K562 (cell line): ENCODE measurements at regions not wholly inside any gene's neighbourhood (a gene's known extent, or its start where the extent isn't known, plus 50 kb on each side); places are given as distances from the start of the nearest gene placed in this dataset.

ENCODE experiments used
- ATAC-seq: fragments of 200-7000 bp; cut with Tn5 transposase; 3 replicates; pipeline ENCODE4 v1.9.1; 2020; ENCODE audit warnings: moderate library complexity
- BruUV-seq: library from RNA; stranded (reverse); fragments of 400-500 nt; replicated peaks from 2 replicates; lab custom pipeline; 2021; lab: Mats Ljungman, UMichigan
- CTCF ChIA-PET: fragments of 300-600 bp; formaldehyde crosslinking; extraction: SDS; loops from one replicate; lab custom pipeline; 2021; ENCODE audit warnings: low intra/inter-chr PET ratio; lab: Yijun Ruan, JAX
- POLR2A ChIA-PET: fragments of 300-600, 350-650 bp; sonication (Branson Sonifier 250); formaldehyde crosslinking; extraction: SDS; loops from one replicate; lab custom pipeline; 2021; ENCODE audit warnings: antibody characterized with exemption, inconsistent platforms; lab: Yijun Ruan, JAX
- DNase-seq, 4 experiments: peaks; one replicate each; pipeline versions ENCODE4 v3.0.0 to v3.0.0-alpha.2; 2011 to 2018; ENCODE audit warnings: low spot score in 3 of 4, mixed read lengths in 3 of 4; ENCODE audit errors: extremely low read depth in 1 of 4
- FAIRE-seq: peaks from 2 replicates; lab custom pipeline; 2011; peaks lifted over from hg19 to GRCh38; lab: Jason Lieb, UNC
- H2AFZ ChIP-seq: 2 replicates; pipeline ENCODE4 v1.6.0; 2011; ENCODE audit warnings: low read depth, low read length, control low read depth, inconsistent platforms
- H3K27ac ChIP-seq: fragments of 200-600 bp; 3 replicates; pipeline ENCODE4 v1.8.0; 2011; ENCODE audit warnings: low read depth, mild to moderate bottlenecking, control low read depth, inconsistent platforms, low read length, moderate library complexity, mixed read lengths; ENCODE audit errors: extremely low read depth
- H3K27me3 ChIP-seq, 2 experiments: fragments of 300-600 bp in 1 of 2; 2 replicates in 1 of 2; 3 replicates in 1 of 2; pipeline versions ENCODE4 v1.6.0 to v1.8.0; 2011; ENCODE audit warnings: inconsistent platforms in 2 of 2, low read length in 2 of 2, mild to moderate bottlenecking in 1 of 2, mixed read lengths in 1 of 2, moderate library complexity in 1 of 2; ENCODE audit not compliant: control insufficient read depth in 2 of 2, insufficient read depth in 2 of 2
- H3K36me3 ChIP-seq: fragments of 300-600 bp; 3 replicates; pipeline ENCODE4 v1.8.0; 2011; ENCODE audit warnings: mild to moderate bottlenecking, low read length, inconsistent platforms; ENCODE audit not compliant: control insufficient read depth, insufficient read depth
- H3K4me1 ChIP-seq, 2 experiments: fragments of 200-600 bp in 1 of 2; replicated peaks in 1 of 2; 2 replicates in 1 of 2; 3 replicates in 1 of 2; pipeline versions ENCODE4 v1.5.1 to v1.8.0; 2011; ENCODE audit warnings: inconsistent platforms in 2 of 2, low read length in 2 of 2, mild to moderate bottlenecking in 1 of 2, mixed read lengths in 1 of 2, moderate library complexity in 1 of 2; ENCODE audit not compliant: control insufficient read depth in 2 of 2, insufficient read depth in 2 of 2
- H3K4me2 ChIP-seq: 2 replicates; pipeline ENCODE4 v1.6.1; 2011; ENCODE audit warnings: low read length, control low read depth, inconsistent platforms, mixed read lengths; ENCODE audit not compliant: insufficient read depth
- H3K4me3 ChIP-seq: fragments of 200-600 bp; sonication (generic), shearing (Covaris generic); 2 replicates; pipeline ENCODE4 v1.5.1; 2016; ENCODE audit warnings: control low read depth, inconsistent platforms
- H3K79me2 ChIP-seq: fragments of 200-600 bp; 3 replicates; pipeline ENCODE4 v1.8.0; 2011; ENCODE audit warnings: low read length, inconsistent platforms; ENCODE audit not compliant: control insufficient read depth, insufficient read depth
- H3K9ac ChIP-seq, 2 experiments: 2 replicates each; pipeline versions ENCODE4 v1.6.0 to v1.6.1; 2011; ENCODE audit warnings: low read depth in 2 of 2, low read length in 2 of 2, control low read depth in 1 of 2, inconsistent platforms in 1 of 2, mild to moderate bottlenecking in 1 of 2, mixed read lengths in 1 of 2; ENCODE audit not compliant: insufficient read depth in 1 of 2
- H3K9me1 ChIP-seq: one replicate; pipeline ENCODE4 v1.6.0; 2011; ENCODE audit warnings: inconsistent platforms, mild to moderate bottlenecking, low read length, moderate library complexity; ENCODE audit not compliant: control insufficient read depth, insufficient read depth
- H3K9me3 ChIP-seq: replicated peaks from 2 replicates; pipeline ENCODE4 v1.5.1; 2011; ENCODE audit warnings: low read depth, low read length, inconsistent platforms; ENCODE audit not compliant: control insufficient read depth, insufficient read depth
- H4K20me1 ChIP-seq: replicated peaks from 2 replicates; pipeline ENCODE4 v1.6.1; 2011; ENCODE audit warnings: low read length, inconsistent platforms, mixed read lengths; ENCODE audit not compliant: control insufficient read depth, insufficient read depth
- ASH1L ChIP-seq: fragments of 450-650 bp; IDR thresholded peaks from 2 replicates; pipeline ENCODE4 v1.6.1; 2018; ENCODE audit warnings: borderline replicate concordance, mild to moderate bottlenecking, low read depth; ENCODE audit not compliant: partially characterized antibody
- BCOR ChIP-seq: fragments of 450-650 bp; IDR thresholded peaks from 2 replicates; pipeline ENCODE4 v1.6.1; 2016
- ILK ChIP-seq: fragments of 450-650 bp; IDR thresholded peaks from 2 replicates; pipeline ENCODE4 v1.6.1; 2016; ENCODE audit warnings: missing genetic modification characterization, low read depth, mild to moderate bottlenecking, missing compliant biosample characterization, moderate library complexity, borderline replicate concordance
- POLR2B ChIP-seq: fragments of 450-650 bp; IDR thresholded peaks from 2 replicates; pipeline ENCODE4 v1.6.1; 2018; ENCODE audit warnings: low read depth; ENCODE audit not compliant: partially characterized antibody
- POLR3A ChIP-seq: IDR thresholded peaks from 2 replicates; pipeline ENCODE4 v1.6.1; 2011; ENCODE audit warnings: borderline replicate concordance, mild to moderate bottlenecking, moderate library complexity; ENCODE audit not compliant: insufficient read length, insufficient read depth; ENCODE audit errors: extremely low read depth
- SMAD1 ChIP-seq: fragments of 150-350 bp; IDR thresholded peaks from 2 replicates; pipeline ENCODE4 v1.6.1; 2014; ENCODE audit warnings: low read length, low read depth; ENCODE audit not compliant: partially characterized antibody
- SMARCE1 ChIP-seq: fragments of 450-650 bp; IDR thresholded peaks from 2 replicates; pipeline ENCODE4 v1.7.1; 2016; ENCODE audit warnings: mild to moderate bottlenecking
- SREBF1 ChIP-seq: fragments of 150-350 bp; IDR thresholded peaks from 2 replicates; pipeline ENCODE4 v1.6.1; 2014; ENCODE audit warnings: antibody characterized with exemption, low read depth, low read length, borderline replicate concordance
- TAF7 ChIP-seq: fragments of 450-650 bp; IDR thresholded peaks from 2 replicates; pipeline ENCODE4 v1.6.1; 2016; ENCODE audit warnings: missing genetic modification characterization, missing compliant biosample characterization
- WHSC1 ChIP-seq: IDR thresholded peaks from one replicate; pipeline ENCODE4 v1.6.1; 2012; ENCODE audit warnings: low read length, control low read depth, inconsistent platforms
- ZNF764 ChIP-seq: fragments of 250-450 bp; sonication (Bioruptor Pico); IDR thresholded peaks from 2 replicates; pipeline ENCODE4 v1.4.0; 2020; ENCODE audit warnings: low read depth, mild to moderate bottlenecking, moderate library complexity
- whole genome bisulfite sequencing: fragments of 100-300 bp; shearing (Covaris generic); methylation state at CpG from one replicate; pipeline ENCODE4 v1.1.6; 2016; ENCODE audit warnings: low coverage, mixed read lengths; ENCODE audit not compliant: insufficient coverage; ENCODE audit errors: missing lambda C conversion rate; 5-methylcytosine and 5-hydroxymethylcytosine counted together
- in situ Hi-C: fragments of 300-500 bp; cut with MboI; formaldehyde crosslinking; loops from 4 replicates; pipeline ENCODE4 v1.15.0; 2018; ENCODE audit warnings: inconsistent platforms, mixed read lengths
- intact Hi-C: fragments of 100-400 bp; cut with micrococcal nuclease; formaldehyde crosslinking; loops from 2 replicates; pipeline ENCODE4 v1.14.2; 2022
- TF ChIP-seq, protein P1 (sequence below): fragments of 250-450 bp; sonication (Bioruptor Pico); IDR thresholded peaks from 2 replicates; pipeline ENCODE4 v1.8.0; 2022; ENCODE audit warnings: inconsistent platforms
- TF ChIP-seq, protein P2 (sequence below), 2 experiments: fragments of 450-650 bp; IDR thresholded peaks; 2 replicates each; pipeline ENCODE4 v1.6.1; 2016
- TF ChIP-seq, protein P3 (sequence below): fragments of 450-650 bp; formaldehyde crosslinking; IDR thresholded peaks from 2 replicates; pipeline ENCODE4 v1.4.0; 2020; ENCODE audit warnings: mild to moderate bottlenecking, mixed read lengths
- TF ChIP-seq, protein P4 (sequence below): fragments of 450-650 bp; IDR thresholded peaks from one replicate; pipeline ENCODE4 v1.6.1; 2018; ENCODE audit warnings: mild to moderate bottlenecking, moderate library complexity; ENCODE audit not compliant: partially characterized antibody

DNA sequence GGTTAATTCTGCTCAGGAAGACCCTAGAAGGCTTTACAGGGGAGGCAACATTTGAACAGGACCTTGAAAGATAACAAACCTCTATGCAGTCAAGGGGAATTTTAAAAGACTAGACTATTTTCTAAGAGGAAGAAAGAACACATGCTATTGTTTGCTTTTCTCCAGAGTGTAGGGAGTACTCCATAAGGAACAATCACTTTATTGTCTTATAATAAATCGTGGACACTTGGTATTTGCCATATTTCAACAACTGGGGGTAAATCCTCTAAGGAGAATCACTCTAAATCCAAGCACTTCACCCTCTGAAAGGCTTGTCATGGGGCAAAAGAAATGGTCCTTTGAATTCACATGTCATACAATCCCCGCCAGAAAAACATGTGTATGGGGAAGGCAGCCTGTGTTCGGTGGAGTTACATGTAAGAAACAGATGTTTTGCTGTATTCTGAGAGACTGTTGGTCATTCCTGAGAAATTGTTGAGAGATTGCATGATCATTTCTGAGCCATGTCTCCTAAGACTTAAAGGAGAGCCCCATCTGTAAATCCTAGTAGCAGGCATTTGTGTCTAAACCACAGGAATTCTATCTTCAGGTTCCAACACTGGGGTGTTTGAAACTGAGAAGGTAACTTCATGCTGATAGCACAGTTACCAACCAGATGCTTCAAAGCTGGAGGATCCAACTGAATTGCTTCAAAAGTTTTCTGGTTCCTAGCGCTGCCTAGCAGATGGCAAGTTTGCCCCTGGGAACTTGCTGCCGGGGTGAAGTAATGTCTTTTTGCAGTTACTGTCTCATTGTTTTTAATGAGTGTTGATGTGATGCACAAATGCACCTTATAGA, 66.8 kb downstream of the FZD4 start (continued):
- TF ChIP-seq SMARCE1: no peak
- no peak for TF ChIP-seq ZNF764 (CRISPR knock-in tag)
- no peak for TF ChIP-seq SMAD1
- no peak for TF ChIP-seq BCOR
- TF ChIP-seq, protein P1, sequence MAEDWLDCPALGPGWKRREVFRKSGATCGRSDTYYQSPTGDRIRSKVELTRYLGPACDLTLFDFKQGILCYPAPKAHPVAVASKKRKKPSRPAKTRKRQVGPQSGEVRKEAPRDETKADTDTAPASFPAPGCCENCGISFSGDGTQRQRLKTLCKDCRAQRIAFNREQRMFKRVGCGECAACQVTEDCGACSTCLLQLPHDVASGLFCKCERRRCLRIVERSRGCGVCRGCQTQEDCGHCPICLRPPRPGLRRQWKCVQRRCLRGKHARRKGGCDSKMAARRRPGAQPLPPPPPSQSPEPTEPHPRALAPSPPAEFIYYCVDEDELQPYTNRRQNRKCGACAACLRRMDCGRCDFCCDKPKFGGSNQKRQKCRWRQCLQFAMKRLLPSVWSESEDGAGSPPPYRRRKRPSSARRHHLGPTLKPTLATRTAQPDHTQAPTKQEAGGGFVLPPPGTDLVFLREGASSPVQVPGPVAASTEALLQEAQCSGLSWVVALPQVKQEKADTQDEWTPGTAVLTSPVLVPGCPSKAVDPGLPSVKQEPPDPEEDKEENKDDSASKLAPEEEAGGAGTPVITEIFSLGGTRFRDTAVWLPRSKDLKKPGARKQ (CRISPR knock-in tag): no peak

DNA sequence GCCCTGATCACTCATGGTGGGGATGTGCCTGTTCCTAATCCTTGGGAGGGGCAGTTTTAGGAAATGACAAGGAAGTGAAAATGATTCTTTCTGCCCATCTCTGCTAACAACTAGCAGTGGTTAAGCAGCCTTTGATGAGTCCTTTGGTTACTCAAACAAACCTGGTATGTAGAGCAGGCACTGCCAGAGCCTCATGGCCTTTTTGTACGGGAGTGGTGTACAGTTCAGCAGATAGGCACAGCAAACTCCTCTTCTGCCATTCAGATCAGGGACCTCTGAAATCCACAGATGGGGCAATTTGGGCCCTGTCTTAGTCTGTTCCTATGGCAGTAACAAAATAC, 66.2 kb downstream of the FZD4 start:
- ChIA-PET POLR2A (no interaction called here), CTCF (no interaction called here)
- no peak overlapping the region for H3K4me3 ChIP-seq
- H3K79me2 ChIP-seq: no peaks in the 10 kb centered on the region
- H3K9ac ChIP-seq: no peak overlapping the region
- no TSS peak for BruUV-seq
- 0% methylated on average over 1 of the region's 1 CpG for WGBS
- no peaks in the 10 kb centered on the region for H3K9me1 ChIP-seq
- H3K36me3 ChIP-seq: no peaks in the 10 kb centered on the region
- H2AFZ ChIP-seq: no peak overlapping the region
- no peaks in the 10 kb centered on the region for H3K9me3 ChIP-seq
- no peak for FAIRE-seq
- DNase-seq: no peak
- no peak overlapping the region for H3K27ac ChIP-seq
- H3K27me3 ChIP-seq: peaks cover 0 to 5% of the 10 kb centered on the region in 2 experiments; a peak in 1 of 5 replicates
- no peak overlapping the region for H3K4me2 ChIP-seq
- intact Hi-C loops (no loop called here), in situ Hi-C loops (no loop called here)
- ATAC-seq: no peak
- no peaks in the 10 kb centered on the region for H3K4me1 ChIP-seq
- no peaks in the 10 kb centered on the region for H4K20me1 ChIP-seq
- TF ChIP-seq SREBF1 (no peak), POLR3A (no peak), WHSC1 (no peak), TAF7 (tag) (no peak), ILK (no peak), ASH1L (no peak), POLR2B (no peak)
- TF ChIP-seq, protein P2, sequence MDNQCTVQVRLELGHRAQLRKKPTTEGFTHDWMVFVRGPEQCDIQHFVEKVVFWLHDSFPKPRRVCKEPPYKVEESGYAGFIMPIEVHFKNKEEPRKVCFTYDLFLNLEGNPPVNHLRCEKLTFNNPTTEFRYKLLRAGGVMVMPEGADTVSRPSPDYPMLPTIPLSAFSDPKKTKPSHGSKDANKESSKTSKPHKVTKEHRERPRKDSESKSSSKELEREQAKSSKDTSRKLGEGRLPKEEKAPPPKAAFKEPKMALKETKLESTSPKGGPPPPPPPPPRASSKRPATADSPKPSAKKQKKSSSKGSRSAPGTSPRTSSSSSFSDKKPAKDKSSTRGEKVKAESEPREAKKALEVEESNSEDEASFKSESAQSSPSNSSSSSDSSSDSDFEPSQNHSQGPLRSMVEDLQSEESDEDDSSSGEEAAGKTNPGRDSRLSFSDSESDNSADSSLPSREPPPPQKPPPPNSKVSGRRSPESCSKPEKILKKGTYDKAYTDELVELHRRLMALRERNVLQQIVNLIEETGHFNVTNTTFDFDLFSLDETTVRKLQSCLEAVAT (IDR thresholded peaks at IDR 0.05): no peak
- TF ChIP-seq, protein P3, sequence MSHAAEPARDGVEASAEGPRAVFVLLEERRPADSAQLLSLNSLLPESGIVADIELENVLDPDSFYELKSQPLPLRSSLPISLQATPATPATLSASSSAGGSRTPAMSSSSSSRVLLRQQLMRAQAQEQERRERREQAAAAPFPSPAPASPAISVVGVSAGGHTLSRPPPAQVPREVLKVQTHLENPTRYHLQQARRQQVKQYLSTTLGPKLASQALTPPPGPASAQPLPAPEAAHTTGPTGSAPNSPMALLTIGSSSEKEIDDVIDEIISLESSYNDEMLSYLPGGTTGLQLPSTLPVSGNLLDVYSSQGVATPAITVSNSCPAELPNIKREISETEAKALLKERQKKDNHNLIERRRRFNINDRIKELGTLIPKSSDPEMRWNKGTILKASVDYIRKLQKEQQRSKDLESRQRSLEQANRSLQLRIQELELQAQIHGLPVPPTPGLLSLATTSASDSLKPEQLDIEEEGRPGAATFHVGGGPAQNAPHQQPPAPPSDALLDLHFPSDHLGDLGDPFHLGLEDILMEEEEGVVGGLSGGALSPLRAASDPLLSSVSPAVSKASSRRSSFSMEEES: no peak
- TF ChIP-seq, protein P4, sequence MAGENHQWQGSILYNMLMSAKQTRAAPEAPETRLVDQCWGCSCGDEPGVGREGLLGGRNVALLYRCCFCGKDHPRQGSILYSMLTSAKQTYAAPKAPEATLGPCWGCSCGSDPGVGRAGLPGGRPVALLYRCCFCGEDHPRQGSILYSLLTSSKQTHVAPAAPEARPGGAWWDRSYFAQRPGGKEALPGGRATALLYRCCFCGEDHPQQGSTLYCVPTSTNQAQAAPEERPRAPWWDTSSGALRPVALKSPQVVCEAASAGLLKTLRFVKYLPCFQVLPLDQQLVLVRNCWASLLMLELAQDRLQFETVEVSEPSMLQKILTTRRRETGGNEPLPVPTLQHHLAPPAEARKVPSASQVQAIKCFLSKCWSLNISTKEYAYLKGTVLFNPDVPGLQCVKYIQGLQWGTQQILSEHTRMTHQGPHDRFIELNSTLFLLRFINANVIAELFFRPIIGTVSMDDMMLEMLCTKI: no peak
